Breast epithelium (tissue), 3 donors: ENCODE measurements at regions not wholly inside any gene's neighbourhood (a gene's known extent, or its start where the extent isn't known, plus 50 kb on each side); places are given as distances from the start of the nearest gene placed in this dataset.
"Not testable (repeated sequence)": the region's sequence is repeated elsewhere in the genome, so short reads cannot be mapped to it uniquely, and the experiment has no call there.

Experiments
- CTCF ChIP-seq, 3 donors: fragments of 450-650 bp; IDR thresholded peaks; one replicate each; pipeline ENCODE4 v1.5.1; 2016 to 2017; ENCODE audit warnings: antibody characterized with exemption in 3 of 3, mild to moderate bottlenecking in 3 of 3, moderate library complexity in 3 of 3
- POLR2A ChIP-seq: fragments of 450-650 bp; IDR thresholded peaks from one replicate; pipeline ENCODE4 v1.6.1; 2016; ENCODE audit warnings: antibody characterized with exemption, mild to moderate bottlenecking, moderate library complexity
- POLR2AphosphoS5 ChIP-seq, 3 donors: sonication (generic); formaldehyde crosslinking; IDR thresholded peaks; one replicate each; pipeline ENCODE4 v1.6.1; 2017; ENCODE audit warnings: antibody characterized with exemption in 3 of 3

- not testable (repeated sequence) for TF ChIP-seq CTCF (IDR thresholded peaks at IDR 0.05); POLR2AphosphoS5 (IDR thresholded peaks at IDR 0.05); POLR2A
Measured at GRCh38 chr1:55430720-55431119, 215.6 kb upstream of the USP24 start.
